ENCODE measurements at regions not wholly inside any gene's neighbourhood (a gene's known extent, or its start where the extent isn't known, plus 50 kb on each side); places are given as distances from the start of the nearest gene placed in this dataset.

DNA sequence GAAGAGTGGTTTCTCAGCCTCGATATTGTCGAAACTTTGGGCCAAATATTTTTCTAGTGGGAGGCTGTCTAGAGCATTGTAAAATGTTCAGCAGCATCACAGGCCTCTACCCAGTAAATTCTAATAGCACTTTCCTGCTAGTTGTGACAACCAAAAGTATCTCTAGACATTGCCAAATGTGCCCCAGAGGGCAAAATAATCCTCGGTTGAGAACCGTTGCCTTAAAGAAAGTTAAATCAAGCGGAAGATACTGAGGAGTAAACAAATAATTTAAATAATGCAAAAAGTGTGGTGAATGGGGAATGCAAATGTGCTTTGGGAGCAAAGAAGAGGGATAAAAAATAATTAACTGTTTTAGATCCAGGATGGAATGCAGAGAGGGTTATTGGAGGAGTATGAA lies 106.4 kb upstream of the ASCC3 start:
- Histone ChIP-seq H3K27ac (ENCODE audit: low read length) (no peak overlapping the region), H3K9me3 (ENCODE audit: control insufficient read depth, low read depth, low read length) (peaks cover 3% of the 10 kb centered on the region), H3K4me1 (ENCODE audit: control insufficient read depth, low read depth, low read length) (no peaks in the 10 kb centered on the region), H3K27me3 (ENCODE audit: control insufficient read depth, insufficient read depth, low read length) (no peaks in the 10 kb centered on the region), H3K9ac (ENCODE audit: low read length) (no peak overlapping the region), H3K4me3 (ENCODE audit: low read length) (no peak overlapping the region), H3K36me3 (ENCODE audit: control insufficient read depth, low read depth, low read length) (no peaks in the 10 kb centered on the region)

GRCh38 chr6:100988391-100988984 lies 107.4 kb upstream of the ASCC3 start:
- Histone ChIP-seq H3K9me3 (ENCODE audit: control insufficient read depth, low read depth, low read length) (peaks cover 3% of the 10 kb centered on the region), H3K4me3 (ENCODE audit: low read length) (no peak overlapping the region), H3K27me3 (ENCODE audit: control insufficient read depth, insufficient read depth, low read length) (no peaks in the 10 kb centered on the region), H3K4me1 (ENCODE audit: control insufficient read depth, low read depth, low read length) (no peaks in the 10 kb centered on the region), H3K27ac (ENCODE audit: low read length) (no peak overlapping the region), H3K9ac (ENCODE audit: low read length) (no peak overlapping the region), H3K36me3 (ENCODE audit: control insufficient read depth, low read depth, low read length) (no peaks in the 10 kb centered on the region)

DNA sequence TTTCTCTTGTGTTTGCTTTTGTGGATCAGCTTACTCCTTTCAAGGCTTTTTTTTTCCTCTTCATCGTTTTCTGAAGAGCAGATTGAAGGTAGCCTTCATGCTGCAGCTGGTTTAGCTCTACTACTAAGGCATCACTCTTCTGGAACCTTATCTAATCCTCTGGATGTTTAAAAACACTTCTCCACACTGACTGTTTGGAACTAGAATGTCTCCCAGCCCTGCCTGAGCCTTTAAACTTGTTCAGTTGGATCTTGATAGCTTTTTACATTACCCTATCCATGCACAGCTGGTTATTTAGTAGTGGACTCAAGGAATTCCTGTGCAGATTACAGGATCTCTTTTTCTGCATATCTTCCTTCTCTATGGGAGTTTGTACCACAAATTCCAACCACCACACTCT lies 108.9 kb upstream of the ASCC3 start:
- Histone ChIP-seq H3K27ac (ENCODE audit: low read length) (no peak overlapping the region), H3K27me3 (ENCODE audit: control insufficient read depth, insufficient read depth, low read length) (no peaks in the 10 kb centered on the region), H3K4me1 (ENCODE audit: control insufficient read depth, low read depth, low read length) (no peaks in the 10 kb centered on the region), H3K9ac (ENCODE audit: low read length) (no peak overlapping the region), H3K4me3 (ENCODE audit: low read length) (no peak overlapping the region), H3K36me3 (ENCODE audit: control insufficient read depth, low read depth, low read length) (no peaks in the 10 kb centered on the region), H3K9me3 (ENCODE audit: control insufficient read depth, low read depth, low read length) (no peaks in the 10 kb centered on the region)

GRCh38 chr6:100996409-100996808 lies 115.3 kb upstream of the ASCC3 start:
- H3K9ac ChIP-seq (ENCODE audit: low read length), result no peak overlapping the region
- no peak overlapping the region for H3K27ac ChIP-seq (ENCODE audit: low read length)
- H3K9me3 ChIP-seq (ENCODE audit: control insufficient read depth, low read depth, low read length), result no peaks in the 10 kb centered on the region
- no peaks in the 10 kb centered on the region for H3K27me3 ChIP-seq (ENCODE audit: control insufficient read depth, insufficient read depth, low read length)
- no peak overlapping the region for H3K4me3 ChIP-seq (ENCODE audit: low read length)
- no peaks in the 10 kb centered on the region for H3K36me3 ChIP-seq (ENCODE audit: control insufficient read depth, low read depth, low read length)
- peaks cover 5% of the 10 kb centered on the region for H3K4me1 ChIP-seq (ENCODE audit: control insufficient read depth, low read depth, low read length)

DNA sequence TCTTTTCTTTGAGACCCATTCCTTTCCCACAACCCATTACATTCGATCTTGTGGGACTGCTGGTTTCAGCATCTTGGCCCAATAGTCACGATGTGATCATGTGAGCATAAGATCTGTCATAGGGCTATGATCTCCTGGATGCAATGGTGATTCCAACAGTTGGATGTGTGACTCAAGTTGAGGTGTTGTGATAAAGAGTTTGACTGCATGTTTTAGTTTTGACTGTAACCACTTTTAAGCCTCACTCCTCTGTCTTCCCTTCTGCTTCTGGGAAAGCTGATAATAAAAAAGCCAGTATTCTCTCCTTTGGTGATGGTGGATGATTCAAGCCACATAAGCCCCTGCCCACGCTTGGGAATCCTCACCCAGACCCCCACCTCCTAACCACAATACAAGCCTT lies 117.0 kb upstream of the ASCC3 start:
- Histone ChIP-seq H3K27me3 (ENCODE audit: control insufficient read depth, insufficient read depth, low read length) (no peaks in the 10 kb centered on the region), H3K4me3 (ENCODE audit: low read length) (no peak overlapping the region), H3K4me1 (ENCODE audit: control insufficient read depth, low read depth, low read length) (peaks cover 5% of the 10 kb centered on the region), H3K27ac (ENCODE audit: low read length) (no peak overlapping the region), H3K9me3 (ENCODE audit: control insufficient read depth, low read depth, low read length) (peaks cover 6% of the 10 kb centered on the region), H3K36me3 (ENCODE audit: control insufficient read depth, low read depth, low read length) (no peaks in the 10 kb centered on the region), H3K9ac (ENCODE audit: low read length) (no peak overlapping the region)

- Histone ChIP-seq H3K9me3 (ENCODE audit: control insufficient read depth, low read depth, low read length) (peaks cover 6% of the 10 kb centered on the region), H3K27ac (ENCODE audit: low read length) (no peak overlapping the region), H3K27me3 (ENCODE audit: control insufficient read depth, insufficient read depth, low read length) (no peaks in the 10 kb centered on the region), H3K4me1 (ENCODE audit: control insufficient read depth, low read depth, low read length) (peaks cover 5% of the 10 kb centered on the region), H3K4me3 (ENCODE audit: low read length) (no peak overlapping the region), H3K36me3 (ENCODE audit: control insufficient read depth, low read depth, low read length) (no peaks in the 10 kb centered on the region), H3K9ac (ENCODE audit: low read length) (no peak overlapping the region)
Observed at GRCh38 chr6:100999034-100999597, 118.0 kb upstream of the ASCC3 start.

GRCh38 chr6:101000341-101000740 lies 119.2 kb upstream of the ASCC3 start:
- Histone ChIP-seq H3K4me3 (ENCODE audit: low read length) (no peak overlapping the region), H3K27me3 (ENCODE audit: control insufficient read depth, insufficient read depth, low read length) (no peaks in the 10 kb centered on the region), H3K9ac (ENCODE audit: low read length) (no peak overlapping the region), H3K27ac (ENCODE audit: low read length) (no peak overlapping the region), H3K4me1 (ENCODE audit: control insufficient read depth, low read depth, low read length) (peaks cover 5% of the 10 kb centered on the region), H3K9me3 (ENCODE audit: control insufficient read depth, low read depth, low read length) (peaks cover 6% of the 10 kb centered on the region), H3K36me3 (ENCODE audit: control insufficient read depth, low read depth, low read length) (no peaks in the 10 kb centered on the region)

- no peak overlapping the region for H3K9ac ChIP-seq (ENCODE audit: low read length)
- no peak overlapping the region for H3K27ac ChIP-seq (ENCODE audit: low read length)
- H3K36me3 ChIP-seq (ENCODE audit: control insufficient read depth, low read depth, low read length), result no peaks in the 10 kb centered on the region
- H3K4me3 ChIP-seq (ENCODE audit: low read length), result no peak overlapping the region
- H3K4me1 ChIP-seq (ENCODE audit: control insufficient read depth, low read depth, low read length), result peaks cover 5% of the 10 kb centered on the region
- no peaks in the 10 kb centered on the region for H3K27me3 ChIP-seq (ENCODE audit: control insufficient read depth, insufficient read depth, low read length)
- H3K9me3 ChIP-seq (ENCODE audit: control insufficient read depth, low read depth, low read length), result peaks cover 6% of the 10 kb centered on the region
Observed at GRCh38 chr6:101001012-101001411, 119.9 kb upstream of the ASCC3 start.

DNA sequence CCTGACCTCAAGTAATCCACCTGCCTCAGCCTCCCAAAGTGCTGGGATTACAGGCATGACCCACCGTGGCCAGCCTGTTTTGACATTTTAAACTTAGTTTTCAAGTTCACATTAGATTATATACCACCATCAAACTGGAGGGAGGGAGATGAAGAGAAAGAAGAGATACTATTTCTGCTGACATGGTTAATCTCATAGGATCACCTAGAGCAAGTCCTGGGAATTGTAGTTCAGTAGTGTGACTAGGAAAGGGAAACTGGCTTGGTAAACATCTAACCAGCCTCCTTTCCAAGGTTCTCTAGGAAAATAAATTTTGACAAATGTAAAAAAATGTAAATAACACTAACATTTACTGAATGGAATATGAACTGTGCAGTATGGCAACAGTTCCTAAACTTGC lies 120.5 kb upstream of the ASCC3 start:
- Histone ChIP-seq H3K4me3 (ENCODE audit: low read length) (no peak overlapping the region), H3K27ac (ENCODE audit: low read length) (no peak overlapping the region), H3K27me3 (ENCODE audit: control insufficient read depth, insufficient read depth, low read length) (no peaks in the 10 kb centered on the region)

DNA sequence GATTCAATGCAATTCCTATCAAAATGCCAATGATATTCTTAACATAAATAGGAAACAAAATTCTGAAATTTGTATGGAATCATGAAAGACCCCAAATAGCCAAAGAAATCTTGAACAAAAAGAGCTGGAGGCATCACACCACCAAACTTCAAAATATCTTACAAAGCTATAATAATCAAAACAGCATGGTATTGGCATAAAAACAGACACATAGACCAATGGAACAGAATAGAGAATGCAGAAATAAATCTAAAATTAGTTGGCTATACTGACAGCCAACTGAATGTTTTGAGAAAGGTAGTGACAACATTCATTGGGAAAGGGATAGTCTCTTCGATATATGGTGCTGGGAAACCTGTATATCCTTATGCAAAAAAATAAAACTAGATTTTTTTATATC lies 121.9 kb upstream of the ASCC3 start:
- Histone ChIP-seq H3K36me3 (ENCODE audit: control insufficient read depth, low read depth, low read length) (no peaks in the 10 kb centered on the region), H3K4me3 (ENCODE audit: low read length) (no peak overlapping the region), H3K9me3 (ENCODE audit: control insufficient read depth, low read depth, low read length) (peaks cover 6% of the 10 kb centered on the region), H3K4me1 (ENCODE audit: control insufficient read depth, low read depth, low read length) (peaks cover 5% of the 10 kb centered on the region), H3K27me3 (ENCODE audit: control insufficient read depth, insufficient read depth, low read length) (no peaks in the 10 kb centered on the region), H3K27ac (ENCODE audit: low read length) (no peak overlapping the region), H3K9ac (ENCODE audit: low read length) (no peak overlapping the region)

More for the DNA sequence above, 120.5 kb upstream of the ASCC3 start:
- no peaks in the 10 kb centered on the region for H3K36me3 ChIP-seq (ENCODE audit: control insufficient read depth, low read depth, low read length)
- peaks cover 5% of the 10 kb centered on the region for H3K4me1 ChIP-seq (ENCODE audit: control insufficient read depth, low read depth, low read length)
- H3K9me3 ChIP-seq (ENCODE audit: control insufficient read depth, low read depth, low read length), result peaks cover 6% of the 10 kb centered on the region
- no peak overlapping the region for H3K9ac ChIP-seq (ENCODE audit: low read length)

DNA sequence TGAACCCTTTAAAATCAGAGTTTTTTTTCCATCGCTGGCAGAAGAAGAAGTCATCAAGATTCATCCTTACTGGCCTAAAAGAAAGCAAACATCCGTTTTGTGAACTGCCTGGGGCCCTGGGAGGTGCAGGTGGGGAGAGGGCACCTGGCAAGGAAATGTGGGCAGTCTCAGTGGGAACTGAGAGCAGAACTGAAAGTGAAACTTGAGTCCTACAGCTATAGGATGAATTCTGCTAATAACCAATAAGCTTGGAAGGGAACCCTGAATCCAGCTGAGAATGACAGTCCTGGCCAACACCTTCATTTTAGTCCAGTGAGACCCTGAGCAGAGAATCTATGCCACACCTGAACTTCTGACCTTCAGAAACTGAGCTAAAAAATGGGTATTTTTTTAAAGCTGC lies 130.1 kb upstream of the ASCC3 start:
- no peaks in the 10 kb centered on the region for H3K36me3 ChIP-seq (ENCODE audit: control insufficient read depth, low read depth, low read length)
- no peaks in the 10 kb centered on the region for H3K9me3 ChIP-seq (ENCODE audit: control insufficient read depth, low read depth, low read length)
- H3K27ac ChIP-seq (ENCODE audit: low read length), result no peak overlapping the region
- H3K27me3 ChIP-seq (ENCODE audit: control insufficient read depth, insufficient read depth, low read length), result no peaks in the 10 kb centered on the region
- H3K9ac ChIP-seq (ENCODE audit: low read length), result no peak overlapping the region
- H3K4me3 ChIP-seq (ENCODE audit: low read length), result no peak overlapping the region
- H3K4me1 ChIP-seq (ENCODE audit: control insufficient read depth, low read depth, low read length), result no peaks in the 10 kb centered on the region

DNA sequence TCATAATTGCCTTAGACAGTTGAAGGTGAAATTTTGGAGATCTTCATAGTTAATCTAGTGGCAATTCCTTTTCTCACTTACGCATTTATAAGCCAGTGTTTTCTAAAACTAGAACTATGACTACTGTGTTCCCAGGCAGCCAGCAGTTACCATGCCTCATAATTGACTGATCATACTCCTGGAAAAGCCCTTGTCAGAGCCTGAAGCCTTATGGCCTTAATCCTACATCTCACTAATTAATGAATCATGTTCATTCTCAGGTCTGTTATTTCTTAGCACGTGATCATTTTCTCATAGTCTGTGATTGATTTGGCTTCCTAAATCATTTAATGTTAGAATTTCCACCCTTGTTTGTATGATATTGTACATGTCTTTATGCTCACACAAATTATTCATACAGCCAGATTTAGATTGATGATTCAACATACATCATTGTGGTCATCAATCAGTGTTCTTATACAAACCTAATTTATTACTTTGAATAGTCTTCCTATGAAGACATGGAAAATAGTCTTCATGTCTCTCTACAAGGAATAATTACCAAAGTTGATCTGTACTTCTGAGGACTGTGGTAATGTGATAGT lies 132.6 kb upstream of the ASCC3 start:
- Histone ChIP-seq H3K27ac (ENCODE audit: low read length) (no peak overlapping the region), H3K9ac (ENCODE audit: low read length) (no peak overlapping the region), H3K27me3 (ENCODE audit: control insufficient read depth, insufficient read depth, low read length) (no peaks in the 10 kb centered on the region), H3K36me3 (ENCODE audit: control insufficient read depth, low read depth, low read length) (no peaks in the 10 kb centered on the region), H3K4me1 (ENCODE audit: control insufficient read depth, low read depth, low read length) (no peaks in the 10 kb centered on the region), H3K9me3 (ENCODE audit: control insufficient read depth, low read depth, low read length) (no peaks in the 10 kb centered on the region), H3K4me3 (ENCODE audit: low read length) (no peak overlapping the region)

All from iPS-18a (cell line).